H9 (cell line): ENCODE measurements at regions not wholly inside any gene's neighbourhood (a gene's known extent, or its start where the extent isn't known, plus 50 kb on each side); places are given as distances from the start of the nearest gene placed in this dataset.
"Not testable (repeated sequence)": the region's sequence is repeated elsewhere in the genome, so short reads cannot be mapped to it uniquely, and the experiment has no call there.

Source experiments
- DNase-seq: peaks from one replicate; pipeline ENCODE4 v3.0.0-alpha.2; 2017
- H2AFZ ChIP-seq: one replicate; pipeline ENCODE4 v1.6.1; 2013; ENCODE audit warnings: mild to moderate bottlenecking, low read length, control low read depth, moderate library complexity
- H2AK5ac ChIP-seq: 2 replicates; pipeline ENCODE4 v1.6.1; 2013; ENCODE audit warnings: low read length, control low read depth, mixed read lengths; ENCODE audit not compliant: insufficient read length
- H2BK120ac ChIP-seq: one replicate; pipeline ENCODE4 v1.6.1; 2013; ENCODE audit warnings: low read depth, mild to moderate bottlenecking, low read length, control low read depth, inconsistent platforms; ENCODE audit not compliant: poor library complexity, severe bottlenecking
- H2BK12ac ChIP-seq: 2 replicates; pipeline ENCODE4 v1.6.1; 2013; ENCODE audit warnings: low read length, control low read depth, mixed read lengths, low read depth; ENCODE audit not compliant: insufficient read length
- H2BK15ac ChIP-seq: 2 replicates; pipeline ENCODE4 v1.6.1; 2013; ENCODE audit warnings: low read depth, low read length, control low read depth
- H2BK20ac ChIP-seq: one replicate; pipeline ENCODE4 v1.6.1; 2013; ENCODE audit warnings: low read depth, mild to moderate bottlenecking, low read length, control low read depth, inconsistent platforms; ENCODE audit not compliant: poor library complexity, severe bottlenecking
- H2BK5ac ChIP-seq: 2 replicates; pipeline ENCODE4 v1.6.1; 2013; ENCODE audit warnings: low read length, control low read depth, mixed read lengths; ENCODE audit not compliant: insufficient read length
- H3K14ac ChIP-seq: 2 replicates; pipeline ENCODE4 v1.6.1; 2013; ENCODE audit warnings: low read length, control low read depth; ENCODE audit not compliant: insufficient read depth
- H3K18ac ChIP-seq: 2 replicates; pipeline ENCODE4 v1.6.1; 2013; ENCODE audit warnings: low read depth, mild to moderate bottlenecking, mixed read lengths, low read length, control low read depth; ENCODE audit not compliant: insufficient read length
- H3K23ac ChIP-seq: 2 replicates; pipeline ENCODE4 v1.6.1; 2013; ENCODE audit warnings: low read length, control low read depth, mixed read lengths, low read depth; ENCODE audit not compliant: insufficient read length
- H3K23me2 ChIP-seq: 2 replicates; pipeline ENCODE4 v1.6.1; 2013; ENCODE audit warnings: low read depth, mild to moderate bottlenecking, mixed read lengths, low read length, control low read depth; ENCODE audit not compliant: insufficient read length, poor library complexity, severe bottlenecking
- H3K27ac ChIP-seq: 2 replicates; pipeline ENCODE4 v1.5.1; 2013; ENCODE audit warnings: low read length, control low read depth, mixed read lengths, low read depth; ENCODE audit not compliant: insufficient read length
- H3K27me3 ChIP-seq: 2 replicates; pipeline ENCODE4 v1.6.1; 2013; ENCODE audit warnings: low read length, control low read depth, inconsistent platforms; ENCODE audit not compliant: insufficient read depth
- H3K4ac ChIP-seq: 2 replicates; pipeline ENCODE4 v1.6.1; 2013; ENCODE audit warnings: low read depth, mild to moderate bottlenecking, control low read depth, inconsistent platforms, low read length, moderate library complexity
- H3K4me1 ChIP-seq: 2 replicates; pipeline ENCODE4 v1.6.1; 2013; ENCODE audit warnings: low read length, control low read depth, inconsistent platforms; ENCODE audit not compliant: insufficient read depth
- H3K4me2 ChIP-seq: 2 replicates; pipeline ENCODE4 v1.6.1; 2013; ENCODE audit warnings: low read length, control low read depth, mixed read lengths; ENCODE audit not compliant: insufficient read length, insufficient read depth
- H3K56ac ChIP-seq: 2 replicates; pipeline ENCODE4 v1.6.1; 2013; ENCODE audit warnings: low read depth, mild to moderate bottlenecking, mixed read lengths, low read length, control low read depth; ENCODE audit not compliant: insufficient read length
- H3K79me1 ChIP-seq: 2 replicates; pipeline ENCODE4 v1.6.1; 2013; ENCODE audit warnings: low read depth, mild to moderate bottlenecking, moderate library complexity, low read length, control low read depth, inconsistent platforms; ENCODE audit not compliant: insufficient read depth, poor library complexity, severe bottlenecking
- H3K79me2 ChIP-seq: 2 replicates; pipeline ENCODE4 v1.6.1; 2013; ENCODE audit warnings: low read length, control low read depth, inconsistent platforms; ENCODE audit not compliant: insufficient read depth
- H3K9ac ChIP-seq: 2 replicates; pipeline ENCODE4 v1.6.1; 2013; ENCODE audit warnings: low read length, control low read depth, mixed read lengths; ENCODE audit not compliant: insufficient read length; ENCODE audit errors: extremely low read depth
- H3K9me3 ChIP-seq: one replicate; pipeline ENCODE4 v1.6.1; 2013; ENCODE audit warnings: low read depth, low read length, inconsistent platforms; ENCODE audit not compliant: control insufficient read depth
- H3T11ph ChIP-seq: one replicate; pipeline ENCODE4 v1.6.1; 2013; ENCODE audit warnings: mild to moderate bottlenecking, low read length, control low read depth, inconsistent platforms
- H4K20me1 ChIP-seq: one replicate; pipeline ENCODE4 v1.6.1; 2013; ENCODE audit not compliant: control insufficient read depth, insufficient read length, insufficient read depth
- H4K5ac ChIP-seq: 2 replicates; pipeline ENCODE4 v1.6.1; 2013; ENCODE audit warnings: low read depth, mild to moderate bottlenecking, mixed read lengths, low read length, control low read depth; ENCODE audit not compliant: insufficient read length
- H4K8ac ChIP-seq: replicated peaks from 2 replicates; pipeline ENCODE4 v1.6.1; 2013; ENCODE audit warnings: low read length, control low read depth, mixed read lengths, low read depth; ENCODE audit not compliant: insufficient read length
- H4K91ac ChIP-seq: 2 replicates; pipeline ENCODE4 v1.6.1; 2013; ENCODE audit warnings: low read depth, mild to moderate bottlenecking, moderate library complexity, mixed read lengths, low read length, control low read depth; ENCODE audit not compliant: insufficient read length
- H3K27ac Mint-ChIP-seq, 3 experiments: 2 replicates in 2 of 3; 3 replicates in 1 of 3; pipeline ENCODE4 v1.8.0; 2020 to 2021; ENCODE audit warnings: mixed read lengths in 3 of 3, mild to moderate bottlenecking in 1 of 3, moderate library complexity in 1 of 3
- H3K27me3 Mint-ChIP-seq: 2 replicates; pipeline ENCODE4 v1.8.0; 2021; ENCODE audit warnings: low read depth, mild to moderate bottlenecking, moderate library complexity, mixed read lengths
- H3K36me3 Mint-ChIP-seq, 3 experiments: 2 replicates in 2 of 3; 3 replicates in 1 of 3; pipeline ENCODE4 v1.8.0; 2020 to 2021; ENCODE audit warnings: low read depth in 3 of 3, mixed read lengths in 3 of 3; ENCODE audit not compliant: insufficient read depth in 1 of 3
- H3K4me1 Mint-ChIP-seq, 2 experiments: 2 replicates each; pipeline ENCODE4 v1.8.0; 2020; ENCODE audit warnings: mixed read lengths in 2 of 2
- H3K4me3 Mint-ChIP-seq, 2 experiments: 2 replicates in 1 of 2; 3 replicates in 1 of 2; pipeline ENCODE4 v1.8.0; 2020 to 2021; ENCODE audit warnings: mild to moderate bottlenecking in 2 of 2, mixed read lengths in 2 of 2, moderate library complexity in 1 of 2
- H3K9me3 Mint-ChIP-seq, 2 experiments: 2 replicates in 1 of 2; 3 replicates in 1 of 2; pipeline ENCODE4 v1.8.0; 2020; ENCODE audit warnings: mild to moderate bottlenecking in 2 of 2, mixed read lengths in 2 of 2, moderate library complexity in 1 of 2
- WGBS: extraction: QIAGEN DNeasy Blood & Tissue Kit; methylation state at CpG from one replicate; pipeline ENCODE4 v1.1.7; 2013; ENCODE audit warnings: missing lambda C conversion rate, low lambda C conversion rate, mixed read lengths; ENCODE audit not compliant: insufficient read length; ENCODE audit errors: extremely low coverage; 5-methylcytosine and 5-hydroxymethylcytosine counted together
- TF ChIP-seq, protein P1 (sequence below): fragments of 200-600 bp; sonication (generic); conservative IDR thresholded peaks from 3 replicates; pipeline ENCODE4 v1.8.0; 2021; ENCODE audit warnings: antibody characterized with exemption, mild to moderate bottlenecking

- no peak overlapping the region for H3K23ac ChIP-seq
Observed at GRCh38 chr7:63106506-63107388, 891.9 kb upstream of the ZNF722 start.

GRCh38 chr7:63111511-63111910 lies 887.1 kb upstream of the ZNF722 start:
- H3K4me2 ChIP-seq, H2BK5ac ChIP-seq, H3K9ac ChIP-seq, H3K79me2 ChIP-seq, H2BK120ac ChIP-seq, H4K8ac ChIP-seq, H3K27ac ChIP-seq, H3K79me1 ChIP-seq, H4K5ac ChIP-seq, H3K23ac ChIP-seq, H2BK15ac ChIP-seq, H3K14ac ChIP-seq, H3K56ac ChIP-seq, H2BK12ac ChIP-seq, H3K4me1 Mint-ChIP-seq, H3K4ac ChIP-seq, H2AK5ac ChIP-seq, H4K91ac ChIP-seq, H3K27me3 ChIP-seq, H3K18ac ChIP-seq, H3K4me3 Mint-ChIP-seq, DNase-seq, H3K27ac Mint-ChIP-seq, H3K27me3 Mint-ChIP-seq, H3K23me2 ChIP-seq, H2AFZ ChIP-seq, H3K4me1 ChIP-seq, H4K20me1 ChIP-seq, H2BK20ac ChIP-seq, H3T11ph ChIP-seq: not testable (repeated sequence)
- Mint-ChIP-seq H3K9me3 (peaks cover 82 to 88% of the 10 kb centered on the region in 2 experiments), H3K36me3 (peaks cover 20 to 31% (median 22%) of the 10 kb centered on the region in 3 experiments)
- no CpG with 5 or more reads among the region's 7 CpGs for WGBS
- H3K9me3 ChIP-seq: peaks cover 44% of the 10 kb centered on the region

More at GRCh38 chr7:63106506-63107388, 891.9 kb upstream of the ZNF722 start:
- no peak overlapping the region for H3T11ph ChIP-seq
- H3K79me2 ChIP-seq: no peaks in the 10 kb centered on the region
- no peak overlapping the region for H2BK5ac ChIP-seq
- no peak overlapping the region for H3K27ac ChIP-seq
- H2AFZ ChIP-seq: no peak overlapping the region
- no peaks in the 10 kb centered on the region for H3K79me1 ChIP-seq
- no peak overlapping the region for H4K8ac ChIP-seq
- no peaks in the 10 kb centered on the region for H3K4me1 ChIP-seq
- no peak overlapping the region for H3K4me3 Mint-ChIP-seq
- H2BK120ac ChIP-seq: no peak overlapping the region
- no peak overlapping the region for H3K18ac ChIP-seq
- H3K27me3 Mint-ChIP-seq: no peaks in the 10 kb centered on the region; the same call in none of the 2 replicates
- no peak overlapping the region for H2AK5ac ChIP-seq
- H3K27ac Mint-ChIP-seq: no peak overlapping the region
- peaks cover 19 to 54% (median 32%) of the 10 kb centered on the region in 3 experiments for H3K36me3 Mint-ChIP-seq
- H3K4ac ChIP-seq: no peak overlapping the region
- H3K9me3 ChIP-seq: peaks cover 14% of the 10 kb centered on the region
- TF ChIP-seq, protein P1, sequence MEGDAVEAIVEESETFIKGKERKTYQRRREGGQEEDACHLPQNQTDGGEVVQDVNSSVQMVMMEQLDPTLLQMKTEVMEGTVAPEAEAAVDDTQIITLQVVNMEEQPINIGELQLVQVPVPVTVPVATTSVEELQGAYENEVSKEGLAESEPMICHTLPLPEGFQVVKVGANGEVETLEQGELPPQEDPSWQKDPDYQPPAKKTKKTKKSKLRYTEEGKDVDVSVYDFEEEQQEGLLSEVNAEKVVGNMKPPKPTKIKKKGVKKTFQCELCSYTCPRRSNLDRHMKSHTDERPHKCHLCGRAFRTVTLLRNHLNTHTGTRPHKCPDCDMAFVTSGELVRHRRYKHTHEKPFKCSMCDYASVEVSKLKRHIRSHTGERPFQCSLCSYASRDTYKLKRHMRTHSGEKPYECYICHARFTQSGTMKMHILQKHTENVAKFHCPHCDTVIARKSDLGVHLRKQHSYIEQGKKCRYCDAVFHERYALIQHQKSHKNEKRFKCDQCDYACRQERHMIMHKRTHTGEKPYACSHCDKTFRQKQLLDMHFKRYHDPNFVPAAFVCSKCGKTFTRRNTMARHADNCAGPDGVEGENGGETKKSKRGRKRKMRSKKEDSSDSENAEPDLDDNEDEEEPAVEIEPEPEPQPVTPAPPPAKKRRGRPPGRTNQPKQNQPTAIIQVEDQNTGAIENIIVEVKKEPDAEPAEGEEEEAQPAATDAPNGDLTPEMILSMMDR: no peak
- H4K5ac ChIP-seq: no peak overlapping the region
- no peak for DNase-seq
- H3K4me1 Mint-ChIP-seq: no peaks in the 10 kb centered on the region
- H4K91ac ChIP-seq: no peak overlapping the region
- H2BK12ac ChIP-seq: no peak overlapping the region
- no peaks in the 10 kb centered on the region for H3K27me3 ChIP-seq
- no peaks in the 10 kb centered on the region for H3K23me2 ChIP-seq
- no CpG with 5 or more reads among the region's 11 CpGs for WGBS
- H3K9ac ChIP-seq: no peak overlapping the region
- no peak overlapping the region for H3K4me2 ChIP-seq
- peaks cover 94 to 98% of the 10 kb centered on the region in 2 experiments for H3K9me3 Mint-ChIP-seq
- no peak overlapping the region for H2BK15ac ChIP-seq
- H4K20me1 ChIP-seq: no peaks in the 10 kb centered on the region
- no peak overlapping the region for H3K56ac ChIP-seq
- no peak overlapping the region for H3K14ac ChIP-seq
- no peak overlapping the region for H2BK20ac ChIP-seq
